DOHH2 (cell line): ENCODE measurements at regions not wholly inside any gene's neighbourhood (a gene's known extent, or its start where the extent isn't known, plus 50 kb on each side); places are given as distances from the start of the nearest gene placed in this dataset.

Experiments
- H3F3A ChIP-seq: fragments of 200-600 bp; sonication (generic), shearing (Covaris generic); 2 replicates; pipeline ENCODE4 v1.6.0; 2016; ENCODE audit warnings: antibody characterized with exemption, mild to moderate bottlenecking; ENCODE audit not compliant: control insufficient read depth, insufficient read depth
- H3K27ac ChIP-seq: fragments of 200-600 bp; sonication (generic); 2 replicates; pipeline ENCODE4 v1.5.1; 2014; ENCODE audit warnings: low read depth, mild to moderate bottlenecking, low read length, moderate library complexity
- H3K27me3 ChIP-seq: fragments of 200-600 bp; sonication (generic); 2 replicates; pipeline ENCODE4 v1.6.1; 2014; ENCODE audit warnings: mild to moderate bottlenecking, low read length, mixed read lengths; ENCODE audit not compliant: control insufficient read depth
- H3K36me3 ChIP-seq: fragments of 200-600 bp; sonication (generic); 2 replicates; pipeline ENCODE4 v1.6.1; 2014; ENCODE audit warnings: mild to moderate bottlenecking, low read length, moderate library complexity, mixed read lengths; ENCODE audit not compliant: control insufficient read depth
- H3K4me1 ChIP-seq: fragments of 200-600 bp; sonication (generic); 2 replicates; pipeline ENCODE4 v1.6.1; 2014; ENCODE audit warnings: mild to moderate bottlenecking, low read length, mixed read lengths; ENCODE audit not compliant: control insufficient read depth
- H3K4me2 ChIP-seq: fragments of 200-600 bp; sonication (generic); 2 replicates; pipeline ENCODE4 v1.6.0; 2014; ENCODE audit warnings: mild to moderate bottlenecking, low read length, moderate library complexity
- H3K4me3 ChIP-seq: fragments of 200-600 bp; sonication (generic); 2 replicates; pipeline ENCODE4 v1.5.1; 2014; ENCODE audit warnings: mild to moderate bottlenecking, low read length, mixed read lengths
- H3K79me2 ChIP-seq: fragments of 200-600 bp; sonication (generic); 2 replicates; pipeline ENCODE4 v1.6.1; 2014; ENCODE audit warnings: mild to moderate bottlenecking, low read length, mixed read lengths; ENCODE audit not compliant: control insufficient read depth
- H3K9me2 ChIP-seq: fragments of 200-600 bp; sonication (generic); replicated peaks from 2 replicates; pipeline ENCODE4 v1.6.1; 2014; ENCODE audit warnings: mild to moderate bottlenecking, low read length, mixed read lengths; ENCODE audit not compliant: control insufficient read depth
- H3K9me3 ChIP-seq: fragments of 200-600 bp; sonication (generic); 2 replicates; pipeline ENCODE4 v1.6.1; 2014; ENCODE audit warnings: antibody characterized with exemption, low read length, mixed read lengths; ENCODE audit not compliant: control insufficient read depth, insufficient read depth
- H4K20me1 ChIP-seq: fragments of 200-600 bp; sonication (generic); 2 replicates; pipeline ENCODE4 v1.6.0; 2014; ENCODE audit warnings: low read depth, mild to moderate bottlenecking, antibody characterized with exemption, low read length, moderate library complexity; ENCODE audit not compliant: control insufficient read depth, insufficient read depth
- CTCF ChIP-seq: fragments of 200-600 bp; sonication (generic); IDR thresholded peaks from one replicate; pipeline ENCODE4 v1.5.1; 2014; ENCODE audit warnings: antibody characterized with exemption, mild to moderate bottlenecking, low read depth, low read length; ENCODE audit not compliant: poor library complexity, severe bottlenecking
- EZH2phosphoT487 ChIP-seq: fragments of 200-600 bp; sonication (generic); IDR thresholded peaks from 2 replicates; pipeline ENCODE4 v1.6.1; 2017; ENCODE audit warnings: borderline replicate concordance, mild to moderate bottlenecking, antibody characterized with exemption, low read length, moderate library complexity, mixed read lengths

DNA sequence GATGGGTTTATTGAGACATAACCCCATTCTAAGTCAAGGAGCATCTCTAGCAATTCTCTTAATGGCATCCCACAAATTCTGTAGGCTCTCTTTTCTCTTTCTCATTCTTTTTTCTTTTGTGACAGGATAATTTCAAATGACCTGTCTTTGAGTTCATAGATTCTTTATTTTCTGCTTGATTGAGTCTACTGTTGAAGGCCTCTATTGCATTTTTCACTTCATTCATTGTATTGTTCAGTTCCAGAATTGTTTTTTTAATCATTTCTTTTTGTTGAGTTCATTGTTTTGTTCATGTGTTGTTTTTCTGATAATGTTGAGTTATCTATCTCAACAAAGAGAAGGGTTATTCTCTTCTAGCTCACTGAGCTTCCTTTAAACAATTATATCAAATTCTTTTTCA is 144.7 kb upstream of the IL12B start:
- Histone ChIP-seq H3K4me2 (no peak overlapping the region), H3K4me1 (no peaks in the 10 kb centered on the region), H3F3A (no peaks in the 10 kb centered on the region), H3K27ac (no peak overlapping the region), H3K36me3 (no peaks in the 10 kb centered on the region), H4K20me1 (no peaks in the 10 kb centered on the region), H3K9me2 (no peaks in the 10 kb centered on the region), H3K9me3 (0 out of 2 replicates have a peak, but pooled peaks cover 3% of the 10 kb centered on the region), H3K79me2 (no peaks in the 10 kb centered on the region), H3K4me3 (no peak overlapping the region), H3K27me3 (0 out of 2 replicates have a peak, but pooled peaks cover 6% of the 10 kb centered on the region)
- TF ChIP-seq CTCF, result no peak
- TF ChIP-seq EZH2phosphoT487, result no peak

GRCh38 chr5:159478950-159479349 is 148.7 kb upstream of the IL12B start:
- TF ChIP-seq EZH2phosphoT487 (no peak), CTCF (no peak)
- 0 out of 2 replicates have a peak, but pooled peaks cover 3% of the 10 kb centered on the region for H3K27me3 ChIP-seq
- no peak overlapping the region for H3K4me2 ChIP-seq
- H3K9me2 ChIP-seq, result no peaks in the 10 kb centered on the region
- H3K36me3 ChIP-seq, result no peaks in the 10 kb centered on the region
- H3F3A ChIP-seq, result no peaks in the 10 kb centered on the region
- no peaks in the 10 kb centered on the region for H3K79me2 ChIP-seq
- no peaks in the 10 kb centered on the region for H4K20me1 ChIP-seq
- 0 out of 2 replicates have a peak, but pooled peaks cover 3% of the 10 kb centered on the region for H3K9me3 ChIP-seq
- H3K4me3 ChIP-seq, result no peak overlapping the region
- H3K4me1 ChIP-seq, result no peaks in the 10 kb centered on the region
- H3K27ac ChIP-seq, result no peak overlapping the region

DNA sequence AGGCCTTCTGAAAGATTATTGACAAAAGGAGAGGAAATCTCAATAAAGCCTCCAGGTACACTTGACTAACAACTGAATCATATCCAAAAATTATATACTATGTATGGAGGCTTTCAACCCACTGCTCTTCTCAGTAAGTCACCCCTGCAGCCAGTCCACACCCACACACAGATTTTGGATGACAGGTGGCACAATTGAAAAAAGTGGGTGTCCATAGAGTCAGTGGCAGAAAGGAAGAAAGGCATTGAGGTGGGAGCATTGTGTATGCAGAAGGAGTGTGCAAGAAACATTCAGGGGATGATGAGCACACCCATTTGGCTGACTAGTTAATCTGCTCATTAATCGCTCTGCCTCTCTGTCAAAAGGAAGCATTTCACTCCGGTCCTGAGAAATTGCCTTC is 150.6 kb upstream of the IL12B start:
- H3F3A ChIP-seq, result no peaks in the 10 kb centered on the region
- H3K79me2 ChIP-seq, result no peaks in the 10 kb centered on the region

More for the DNA sequence above, 150.6 kb upstream of the IL12B start:
- Histone ChIP-seq H3K4me3 (no peak overlapping the region), H3K9me3 (no peaks in the 10 kb centered on the region), H4K20me1 (no peaks in the 10 kb centered on the region), H3K27me3 (0 out of 2 replicates have a peak, but pooled peaks cover 3% of the 10 kb centered on the region), H3K4me2 (no peak overlapping the region), H3K36me3 (no peaks in the 10 kb centered on the region), H3K4me1 (no peaks in the 10 kb centered on the region), H3K9me2 (no peaks in the 10 kb centered on the region), H3K27ac (no peak overlapping the region)
- no peak for TF ChIP-seq EZH2phosphoT487
- no peak for TF ChIP-seq CTCF
